ENCODE measurements at regions not wholly inside any gene's neighbourhood (a gene's known extent, or its start where the extent isn't known, plus 50 kb on each side); places are given as distances from the start of the nearest gene placed in this dataset.

DNA sequence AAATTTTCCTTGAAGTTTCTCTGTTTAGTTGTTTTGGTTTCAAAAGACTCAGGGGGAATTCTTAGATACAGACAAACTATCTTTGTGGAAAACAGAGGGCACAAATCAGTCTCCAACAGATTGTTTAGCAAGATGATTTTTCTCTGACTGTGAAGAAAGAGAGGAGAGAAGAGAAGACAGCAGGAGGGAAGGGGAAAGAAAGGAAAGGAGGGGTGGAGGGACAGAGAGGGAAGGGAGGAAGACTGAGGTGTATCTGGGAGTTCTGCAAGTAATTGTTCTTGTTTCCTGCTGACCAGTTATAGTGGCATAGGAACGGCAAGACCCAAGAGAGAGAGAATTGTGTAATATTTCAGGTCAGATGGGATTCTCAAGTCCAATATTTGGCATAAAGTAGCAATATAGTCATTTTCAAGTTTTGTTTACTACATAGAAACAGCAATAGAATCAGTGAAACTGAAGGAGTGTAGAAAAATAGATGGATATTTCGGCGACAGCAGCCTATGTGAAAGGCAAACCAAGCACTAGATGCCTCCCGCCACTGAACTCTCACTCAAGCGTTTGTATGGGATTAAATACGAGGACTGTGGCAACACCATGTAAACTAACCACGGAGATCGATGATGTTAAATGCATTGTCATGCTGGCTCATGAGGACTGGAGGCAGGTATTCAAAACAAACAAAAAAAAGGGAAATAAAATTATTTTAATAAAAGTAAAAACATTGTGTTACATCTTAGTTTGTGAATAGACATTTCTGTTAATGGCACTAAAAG is 342.5 kb downstream of the SLC16A7 start:
- no peak for TF ChIP-seq CTCF (IDR thresholded peaks at IDR 0.05)
- no peak for TF ChIP-seq POLR2A (IDR thresholded peaks at IDR 0.05)

Measured in adrenal gland (tissue), 5 donors.